GM06990 (cell line): ENCODE measurements at regions not wholly inside any gene's neighbourhood (a gene's known extent, or its start where the extent isn't known, plus 50 kb on each side); places are given as distances from the start of the nearest gene placed in this dataset.

ENCODE experiments used
- DNase-seq: peaks from one replicate; pipeline ENCODE4 v3.0.0-alpha.2; 2011; ENCODE audit not compliant: insufficient read length; ENCODE audit errors: extremely low read depth
- H3K27me3 ChIP-seq: replicated peaks from 2 replicates; pipeline ENCODE4 v1.6.0; 2011; ENCODE audit warnings: low read length; ENCODE audit not compliant: control insufficient read depth, insufficient read depth
- H3K36me3 ChIP-seq: 2 replicates; pipeline ENCODE4 v1.5.1; 2011; ENCODE audit warnings: low read length; ENCODE audit not compliant: control insufficient read depth, insufficient read depth
- H3K4me3 ChIP-seq: replicated peaks from 2 replicates; pipeline ENCODE4 v1.5.1; 2011; ENCODE audit warnings: low read depth, mild to moderate bottlenecking, control low read depth, low read length
- TF ChIP-seq, protein P1 (sequence below): IDR thresholded peaks from 2 replicates; pipeline ENCODE4 v1.5.1; 2011; ENCODE audit warnings: low read length, control low read depth, mild to moderate bottlenecking, inconsistent platforms; ENCODE audit not compliant: insufficient read depth, poor library complexity, severe bottlenecking

DNA sequence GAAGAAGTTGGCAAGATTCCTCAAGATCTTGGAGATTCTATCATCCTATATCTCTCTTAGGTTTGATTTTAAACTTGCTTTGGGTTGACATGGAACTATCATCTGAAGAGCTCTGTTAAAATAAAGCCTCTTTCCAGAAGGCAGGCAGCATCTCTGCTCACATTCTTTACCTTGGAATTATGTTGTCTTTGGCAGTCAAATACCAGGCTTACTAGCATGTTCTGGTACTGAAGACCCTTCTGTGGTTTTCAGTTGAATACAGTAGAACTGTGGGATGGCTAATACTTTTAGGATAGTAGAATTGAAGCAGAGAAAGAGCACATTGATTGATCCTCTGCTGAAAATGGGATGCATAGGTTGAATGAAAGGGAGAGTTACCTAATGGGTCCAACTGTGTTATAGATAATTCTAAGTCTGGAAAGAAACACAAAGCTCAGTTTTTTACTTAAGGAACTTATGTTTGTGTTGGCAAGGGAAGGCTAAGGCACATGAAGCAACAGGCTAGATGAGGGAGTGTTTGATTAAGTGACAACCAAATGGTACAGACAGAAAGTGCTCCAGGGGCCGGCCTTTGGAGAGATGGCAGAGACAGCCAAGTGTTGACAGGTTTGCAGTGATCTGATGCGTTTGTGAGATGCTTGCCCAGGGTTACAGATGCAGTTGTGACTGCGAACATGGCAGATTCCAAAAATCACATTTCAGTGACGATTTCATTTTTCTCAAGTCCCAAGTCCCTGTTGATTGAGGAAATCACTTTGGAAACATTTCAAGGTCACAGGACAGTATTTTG lies 397.9 kb downstream of the MEIS1 start:
- no peaks in the 10 kb centered on the region for H3K36me3 ChIP-seq
- no peak for DNase-seq
- no peak overlapping the region for H3K4me3 ChIP-seq
- TF ChIP-seq, protein P1, sequence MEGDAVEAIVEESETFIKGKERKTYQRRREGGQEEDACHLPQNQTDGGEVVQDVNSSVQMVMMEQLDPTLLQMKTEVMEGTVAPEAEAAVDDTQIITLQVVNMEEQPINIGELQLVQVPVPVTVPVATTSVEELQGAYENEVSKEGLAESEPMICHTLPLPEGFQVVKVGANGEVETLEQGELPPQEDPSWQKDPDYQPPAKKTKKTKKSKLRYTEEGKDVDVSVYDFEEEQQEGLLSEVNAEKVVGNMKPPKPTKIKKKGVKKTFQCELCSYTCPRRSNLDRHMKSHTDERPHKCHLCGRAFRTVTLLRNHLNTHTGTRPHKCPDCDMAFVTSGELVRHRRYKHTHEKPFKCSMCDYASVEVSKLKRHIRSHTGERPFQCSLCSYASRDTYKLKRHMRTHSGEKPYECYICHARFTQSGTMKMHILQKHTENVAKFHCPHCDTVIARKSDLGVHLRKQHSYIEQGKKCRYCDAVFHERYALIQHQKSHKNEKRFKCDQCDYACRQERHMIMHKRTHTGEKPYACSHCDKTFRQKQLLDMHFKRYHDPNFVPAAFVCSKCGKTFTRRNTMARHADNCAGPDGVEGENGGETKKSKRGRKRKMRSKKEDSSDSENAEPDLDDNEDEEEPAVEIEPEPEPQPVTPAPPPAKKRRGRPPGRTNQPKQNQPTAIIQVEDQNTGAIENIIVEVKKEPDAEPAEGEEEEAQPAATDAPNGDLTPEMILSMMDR: no peak
- no peaks in the 10 kb centered on the region for H3K27me3 ChIP-seq

DNA sequence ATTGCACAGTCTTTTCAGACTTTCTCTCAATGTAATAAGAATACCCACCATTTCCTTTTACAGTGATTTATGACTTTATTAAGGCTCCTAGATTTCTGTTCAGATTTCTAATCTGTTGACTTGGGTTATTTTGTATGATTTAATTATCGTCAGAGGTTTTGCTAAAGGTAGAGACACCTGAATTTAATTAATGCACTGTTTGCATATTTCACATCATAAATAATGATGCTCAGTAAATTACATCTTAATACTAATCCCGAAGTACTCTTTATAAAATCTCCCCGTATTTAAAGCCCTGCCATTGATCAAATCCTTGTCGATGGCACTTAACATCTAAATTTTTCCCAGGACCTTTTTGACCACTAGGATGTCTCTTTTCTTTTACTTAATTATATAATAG lies 399.9 kb downstream of the MEIS1 start:
- TF ChIP-seq, protein P1: no peak
- Histone ChIP-seq H3K4me3 (no peak overlapping the region), H3K36me3 (no peaks in the 10 kb centered on the region), H3K27me3 (no peaks in the 10 kb centered on the region)
- no peak for DNase-seq

- H3K36me3 ChIP-seq: no peaks in the 10 kb centered on the region
- H3K4me3 ChIP-seq: no peak overlapping the region
- no peaks in the 10 kb centered on the region for H3K27me3 ChIP-seq
- DNase-seq: no peak
- TF ChIP-seq, protein P1: no peak
These were observed 401.9 kb downstream of the MEIS1 start for GRCh38 chr2:66836851-66837250.

- Histone ChIP-seq H3K4me3 (no peak overlapping the region), H3K27me3 (no peaks in the 10 kb centered on the region), H3K36me3 (no peaks in the 10 kb centered on the region)
- TF ChIP-seq, protein P1: no peak
- DNase-seq: no peak
These were observed 404.8 kb downstream of the MEIS1 start for GRCh38 chr2:66839551-66840320.

DNA sequence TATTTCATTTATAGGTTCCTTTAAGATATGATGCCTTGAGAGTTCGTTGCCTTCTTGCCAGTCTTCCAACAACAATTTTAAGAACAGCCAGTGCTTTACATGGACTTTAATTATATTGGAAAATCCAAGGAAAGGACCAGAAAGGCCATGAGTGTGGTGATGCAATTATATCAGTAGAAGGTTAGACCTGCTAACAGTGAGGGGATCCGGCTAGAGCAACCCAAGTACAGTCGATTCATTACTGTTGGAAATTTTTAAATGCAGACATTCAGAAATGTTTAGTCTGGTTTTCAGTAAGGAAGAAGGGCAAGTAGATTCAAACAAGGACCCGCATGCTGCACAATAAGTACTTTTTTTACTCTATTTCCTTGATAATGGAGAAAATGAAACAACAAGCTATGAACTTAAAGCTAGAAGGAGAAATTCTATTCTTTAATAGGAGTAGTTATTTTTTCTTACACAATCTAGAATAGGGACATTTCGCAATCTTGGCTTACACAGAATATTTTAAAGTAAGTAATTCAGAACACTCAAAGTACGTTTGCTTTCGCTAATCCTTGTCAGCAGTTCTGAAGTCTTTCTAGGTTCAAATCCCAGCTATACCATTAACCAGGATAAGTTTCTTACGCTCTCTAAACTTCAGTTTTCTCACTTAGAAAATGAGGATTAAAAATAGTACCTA lies 405.5 kb downstream of the MEIS1 start:
- no peak for DNase-seq
- Histone ChIP-seq H3K36me3 (no peaks in the 10 kb centered on the region), H3K27me3 (no peaks in the 10 kb centered on the region), H3K4me3 (no peak overlapping the region)
- TF ChIP-seq, protein P1: no peak
